Natural killer cell (primary cell): ENCODE measurements at regions not wholly inside any gene's neighbourhood (a gene's known extent, or its start where the extent isn't known, plus 50 kb on each side); places are given as distances from the start of the nearest gene placed in this dataset.

Experiments used
- ATAC-seq, 3 donors: fragments of 150-1000 bp in 2 of 3; fragments of 200-7000 bp in 1 of 3; cut with Tn5 transposase; 1 replicate in 1 of 3; 2 replicates in 2 of 3; pipeline ENCODE4 v1.10.0; 2021; ENCODE audit warnings: mild to moderate bottlenecking in 2 of 3, moderate library complexity in 2 of 3
- DNase-seq, 2 donors: peaks; one replicate each; pipeline versions ENCODE4 v3.0.0 to v3.0.0-alpha.2; 2013 to 2021; ENCODE audit warnings: mixed read lengths in 1 of 2
- H3K27ac ChIP-seq: one replicate; pipeline ENCODE4 v1.5.1; 2013; ENCODE audit warnings: mild to moderate bottlenecking, low read length
- H3K27me3 ChIP-seq: one replicate; pipeline ENCODE4 v1.6.1; 2013; ENCODE audit warnings: low read length; ENCODE audit not compliant: control insufficient read depth, insufficient read depth
- H3K36me3 ChIP-seq: one replicate; pipeline ENCODE4 v1.6.1; 2013; ENCODE audit warnings: low read length; ENCODE audit not compliant: control insufficient read depth, insufficient read depth
- H3K4me1 ChIP-seq: one replicate; pipeline ENCODE4 v1.6.1; 2013; ENCODE audit warnings: low read length; ENCODE audit not compliant: control insufficient read depth, insufficient read depth
- H3K4me3 ChIP-seq: one replicate; pipeline ENCODE4 v1.5.1; 2013; ENCODE audit warnings: low read length
- H3K9me3 ChIP-seq: one replicate; pipeline ENCODE4 v1.6.1; 2013; ENCODE audit warnings: low read length; ENCODE audit not compliant: control insufficient read depth, insufficient read depth
- H3K27ac Mint-ChIP-seq, 2 donors: one replicate each; pipeline ENCODE4 v1.8.0; 2022; ENCODE audit warnings: mild to moderate bottlenecking in 2 of 2, mixed read lengths in 2 of 2, moderate library complexity in 1 of 2
- H3K27me3 Mint-ChIP-seq, 2 donors: one replicate each; pipeline ENCODE4 v1.8.0; 2022; ENCODE audit warnings: low read depth in 2 of 2, mixed read lengths in 2 of 2
- H3K36me3 Mint-ChIP-seq: one replicate; pipeline ENCODE4 v1.8.0; 2022; ENCODE audit warnings: mixed read lengths
- H3K4me1 Mint-ChIP-seq, 2 donors: one replicate each; pipeline ENCODE4 v1.8.0; 2022; ENCODE audit warnings: mixed read lengths in 2 of 2
- H3K4me3 Mint-ChIP-seq: one replicate; pipeline ENCODE4 v1.8.0; 2022; ENCODE audit warnings: mild to moderate bottlenecking, moderate library complexity, mixed read lengths
- H3K9me3 Mint-ChIP-seq, 2 donors: one replicate each; pipeline ENCODE4 v1.8.0; 2022; ENCODE audit warnings: mixed read lengths in 2 of 2
- WGBS: methylation state at CpG from one replicate; pipeline ENCODE4 v1.1.7; 2013; ENCODE audit warnings: missing lambda C conversion rate; ENCODE audit not compliant: insufficient coverage; 5-methylcytosine and 5-hydroxymethylcytosine counted together
- intact Hi-C: fragments of 100-400 bp; cut with micrococcal nuclease; formaldehyde crosslinking; loops from one replicate; pipeline ENCODE4 v1.14.2; 2022
- TF ChIP-seq, protein P1 (sequence below): fragments of 200-600 bp; IDR thresholded peaks from one replicate; pipeline ENCODE4 v1.8.0; 2022; ENCODE audit warnings: antibody characterized with exemption

DNA sequence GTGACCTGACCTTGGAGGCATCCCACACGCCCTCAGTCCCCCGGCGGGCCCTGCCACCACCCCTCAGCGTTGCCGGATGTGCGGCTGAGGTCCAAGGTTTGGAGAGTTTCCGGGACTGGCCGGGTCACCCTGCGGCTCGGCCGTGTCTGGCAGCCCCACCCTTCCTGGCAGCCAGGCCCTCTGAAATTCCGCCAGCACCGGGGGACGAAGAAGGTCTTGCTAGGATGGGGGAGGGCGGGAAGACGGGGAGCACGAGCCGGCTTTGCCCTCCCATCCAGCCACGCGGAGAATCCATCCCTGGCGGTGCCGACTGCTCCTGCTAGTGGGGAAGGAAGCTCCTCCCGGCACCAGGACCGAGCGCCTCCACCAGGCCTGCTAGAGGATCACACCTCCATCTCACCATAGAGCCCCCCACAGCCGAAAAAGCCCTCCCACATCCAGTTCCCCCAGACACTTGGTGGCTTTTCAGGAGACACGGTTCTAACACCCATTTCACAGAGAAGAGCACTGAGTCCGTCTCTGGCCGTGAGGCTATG, 81.5 kb downstream of the CPN2 start:
- intact Hi-C loops: no loop called here
- Histone ChIP-seq H3K27me3 (no peaks in the 10 kb centered on the region), H3K9me3 (no peaks in the 10 kb centered on the region), H3K36me3 (no peaks in the 10 kb centered on the region), H3K4me3 (no peak overlapping the region), H3K27ac (no peak overlapping the region), H3K4me1 (peaks cover 32% of the 10 kb centered on the region)
- no peaks in the 10 kb centered on the region for H3K36me3 Mint-ChIP-seq
- peak overlapping the region; percentile 63 for H3K4me3 Mint-ChIP-seq
- DNase-seq (no peak), ATAC-seq (peak; percentile 38 to 65 (median 58))
- H3K27ac Mint-ChIP-seq: peak overlapping the region in 1 of 2 donors; percentile 72
- TF ChIP-seq, protein P1, sequence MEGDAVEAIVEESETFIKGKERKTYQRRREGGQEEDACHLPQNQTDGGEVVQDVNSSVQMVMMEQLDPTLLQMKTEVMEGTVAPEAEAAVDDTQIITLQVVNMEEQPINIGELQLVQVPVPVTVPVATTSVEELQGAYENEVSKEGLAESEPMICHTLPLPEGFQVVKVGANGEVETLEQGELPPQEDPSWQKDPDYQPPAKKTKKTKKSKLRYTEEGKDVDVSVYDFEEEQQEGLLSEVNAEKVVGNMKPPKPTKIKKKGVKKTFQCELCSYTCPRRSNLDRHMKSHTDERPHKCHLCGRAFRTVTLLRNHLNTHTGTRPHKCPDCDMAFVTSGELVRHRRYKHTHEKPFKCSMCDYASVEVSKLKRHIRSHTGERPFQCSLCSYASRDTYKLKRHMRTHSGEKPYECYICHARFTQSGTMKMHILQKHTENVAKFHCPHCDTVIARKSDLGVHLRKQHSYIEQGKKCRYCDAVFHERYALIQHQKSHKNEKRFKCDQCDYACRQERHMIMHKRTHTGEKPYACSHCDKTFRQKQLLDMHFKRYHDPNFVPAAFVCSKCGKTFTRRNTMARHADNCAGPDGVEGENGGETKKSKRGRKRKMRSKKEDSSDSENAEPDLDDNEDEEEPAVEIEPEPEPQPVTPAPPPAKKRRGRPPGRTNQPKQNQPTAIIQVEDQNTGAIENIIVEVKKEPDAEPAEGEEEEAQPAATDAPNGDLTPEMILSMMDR: no peak
- H3K4me1 Mint-ChIP-seq: peaks cover 36% of the 10 kb centered on the region in 2 donors
- peaks cover 0 to 4% of the 10 kb centered on the region in 2 donors for H3K27me3 Mint-ChIP-seq
- WGBS: 33% methylated on average over 29 of the region's 29 CpGs
- H3K9me3 Mint-ChIP-seq: no peaks in the 10 kb centered on the region

DNA sequence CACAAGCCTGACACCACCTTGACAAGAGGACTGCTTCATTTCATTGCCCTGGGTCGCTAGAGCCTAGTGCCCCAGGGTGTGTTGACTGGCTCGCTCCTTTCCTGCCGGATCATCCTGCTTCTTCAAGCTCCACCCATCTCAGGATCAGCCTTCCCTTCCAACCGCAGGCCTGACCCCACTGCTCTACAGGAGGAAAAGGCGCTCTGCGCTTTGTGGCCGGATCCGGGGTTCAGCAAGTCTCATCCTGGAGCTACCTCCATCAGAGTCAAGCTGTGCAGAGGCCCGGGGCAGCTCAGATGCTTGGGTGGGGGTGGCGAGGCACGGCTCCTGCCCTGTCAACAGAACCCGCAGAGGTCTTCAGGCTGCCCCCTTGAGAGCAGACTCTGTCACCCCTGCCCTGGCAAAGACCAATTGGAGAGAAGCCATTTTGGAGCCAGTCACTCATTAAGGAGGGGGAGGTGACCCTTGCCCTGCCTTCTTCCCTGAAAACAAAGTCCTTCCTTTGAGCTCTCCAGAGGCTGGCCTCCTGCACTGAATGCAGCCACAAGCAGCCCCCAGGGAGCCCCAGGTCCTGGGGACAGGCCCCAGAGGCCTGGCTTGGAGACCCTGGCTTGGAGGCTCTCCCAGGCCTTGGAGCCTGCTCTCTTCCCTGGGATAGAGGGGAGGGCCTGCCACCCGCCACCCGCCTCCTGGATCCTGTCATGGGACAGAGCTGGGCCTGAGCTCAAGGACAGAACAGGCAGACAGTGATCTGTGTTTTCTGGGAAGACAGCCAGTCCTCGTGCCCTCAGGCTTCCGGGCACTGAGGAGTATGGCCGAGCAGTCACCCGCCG, 80.3 kb downstream of the CPN2 start:
- 91% methylated on average over 19 of the region's 19 CpGs for WGBS
- Histone ChIP-seq H3K4me1 (peaks cover 23% of the 10 kb centered on the region), H3K4me3 (no peak overlapping the region), H3K27ac (no peak overlapping the region), H3K9me3 (no peaks in the 10 kb centered on the region), H3K36me3 (no peaks in the 10 kb centered on the region), H3K27me3 (no peaks in the 10 kb centered on the region)
- no peaks in the 10 kb centered on the region for H3K9me3 Mint-ChIP-seq
- peaks cover 0 to 4% of the 10 kb centered on the region in 2 donors for H3K27me3 Mint-ChIP-seq
- H3K4me1 Mint-ChIP-seq: peaks cover 36 to 37% of the 10 kb centered on the region in 2 donors
- intact Hi-C loops: no loop called here
- peak overlapping the region in 1 of 2 donors; percentile 72 for H3K27ac Mint-ChIP-seq
- DNase-seq (no peak), ATAC-seq (no peak)
- H3K36me3 Mint-ChIP-seq: no peaks in the 10 kb centered on the region
- H3K4me3 Mint-ChIP-seq: no peak overlapping the region
- TF ChIP-seq, protein P1: no peak

DNA sequence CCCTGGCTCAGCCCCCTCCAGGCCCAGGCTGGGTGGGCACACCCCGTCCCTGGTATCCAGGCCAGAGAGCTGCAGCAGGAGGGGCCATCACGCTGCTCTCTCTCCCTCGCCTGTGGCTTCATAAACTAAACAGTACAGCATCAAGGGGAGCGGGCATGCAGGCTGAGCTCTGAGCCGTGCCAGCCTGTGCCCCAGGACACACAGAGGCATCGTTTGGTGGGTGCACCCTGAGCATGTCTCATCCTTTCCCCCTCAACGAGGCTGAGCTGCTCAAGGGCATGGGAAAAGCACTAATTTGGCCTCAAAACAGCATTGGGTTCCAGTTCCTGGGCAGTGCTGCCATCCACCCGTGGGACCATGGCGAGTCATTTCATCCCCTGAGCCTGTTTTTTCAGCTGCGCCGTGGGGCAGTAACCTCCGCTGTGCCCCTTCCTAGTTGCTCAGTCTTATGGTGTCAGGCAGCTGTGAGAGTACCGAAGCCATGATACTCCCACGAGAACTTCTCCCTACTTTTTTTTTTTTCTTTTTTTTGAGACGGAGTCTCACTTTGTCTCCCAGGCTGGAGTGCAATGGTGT, 79.6 kb downstream of the CPN2 start:
- WGBS: 85% methylated on average over 15 of the region's 15 CpGs
- H3K27ac ChIP-seq: no peak overlapping the region
- DNase-seq: no peak

More for the DNA sequence above, 79.6 kb downstream of the CPN2 start:
- H3K27me3 Mint-ChIP-seq: peaks cover 0 to 4% of the 10 kb centered on the region in 2 donors
- peak overlapping the region; percentile 9 for H3K4me3 Mint-ChIP-seq
- H3K36me3 Mint-ChIP-seq: no peaks in the 10 kb centered on the region
- H3K27ac Mint-ChIP-seq: no peak overlapping the region
- no peaks in the 10 kb centered on the region for H3K9me3 Mint-ChIP-seq
- no peak overlapping the region for H3K4me3 ChIP-seq
- no peaks in the 10 kb centered on the region for H3K27me3 ChIP-seq
- no peaks in the 10 kb centered on the region for H3K36me3 ChIP-seq
- no peaks in the 10 kb centered on the region for H3K9me3 ChIP-seq
- intact Hi-C loops: no loop called here
- H3K4me1 ChIP-seq: peaks cover 21% of the 10 kb centered on the region
- ATAC-seq: no peak
- H3K4me1 Mint-ChIP-seq: peaks cover 29 to 32% of the 10 kb centered on the region in 2 donors
- TF ChIP-seq, protein P1: no peak
